ENCODE measurements at regions not wholly inside any gene's neighbourhood (a gene's known extent, or its start where the extent isn't known, plus 50 kb on each side); places are given as distances from the start of the nearest gene placed in this dataset.

DNA sequence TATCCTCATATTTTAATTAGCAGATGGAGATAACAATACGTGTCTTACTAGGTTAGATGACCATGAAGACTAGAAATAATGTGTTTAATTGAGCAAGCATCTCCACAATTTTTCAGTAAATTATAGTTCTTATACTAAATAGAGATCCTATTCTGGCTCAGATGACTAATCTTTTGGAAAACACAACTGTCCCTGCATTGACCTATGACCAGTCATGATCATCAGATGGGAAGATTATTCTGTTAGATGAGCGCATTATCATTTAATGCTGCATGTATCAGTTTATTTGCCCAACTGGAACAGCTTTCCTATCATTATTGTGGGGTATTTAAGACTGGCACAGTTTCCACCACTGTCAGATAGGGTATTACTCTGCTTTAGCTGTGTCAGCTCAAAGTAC is 185.5 kb downstream of the MOXD1 start:
- H3K27ac ChIP-seq (ENCODE audit: control insufficient read depth, insufficient read depth, low read length), result no peak overlapping the region
- no peak for DNase-seq (ENCODE audit: low read depth, low spot score)
- no peaks in the 10 kb centered on the region for H3K36me3 ChIP-seq (ENCODE audit: control insufficient read depth in 2 of 2, extremely low read depth in 1 of 2, insufficient read depth in 2 of 2, low read length in 2 of 2)
- no peaks in the 10 kb centered on the region for H3K27me3 ChIP-seq (ENCODE audit: control insufficient read depth, extremely low read depth, insufficient read depth, low read length)
- dilution Hi-C loops (cut with MboI; ENCODE audit: extremely low pct_ligation_motif_present, low sequenced_read_pairs), result no loop called here
- TF ChIP-seq EZH2 (IDR thresholded peaks at IDR 0.05; ENCODE audit: low read length), result no peak
- TF ChIP-seq, protein P1, sequence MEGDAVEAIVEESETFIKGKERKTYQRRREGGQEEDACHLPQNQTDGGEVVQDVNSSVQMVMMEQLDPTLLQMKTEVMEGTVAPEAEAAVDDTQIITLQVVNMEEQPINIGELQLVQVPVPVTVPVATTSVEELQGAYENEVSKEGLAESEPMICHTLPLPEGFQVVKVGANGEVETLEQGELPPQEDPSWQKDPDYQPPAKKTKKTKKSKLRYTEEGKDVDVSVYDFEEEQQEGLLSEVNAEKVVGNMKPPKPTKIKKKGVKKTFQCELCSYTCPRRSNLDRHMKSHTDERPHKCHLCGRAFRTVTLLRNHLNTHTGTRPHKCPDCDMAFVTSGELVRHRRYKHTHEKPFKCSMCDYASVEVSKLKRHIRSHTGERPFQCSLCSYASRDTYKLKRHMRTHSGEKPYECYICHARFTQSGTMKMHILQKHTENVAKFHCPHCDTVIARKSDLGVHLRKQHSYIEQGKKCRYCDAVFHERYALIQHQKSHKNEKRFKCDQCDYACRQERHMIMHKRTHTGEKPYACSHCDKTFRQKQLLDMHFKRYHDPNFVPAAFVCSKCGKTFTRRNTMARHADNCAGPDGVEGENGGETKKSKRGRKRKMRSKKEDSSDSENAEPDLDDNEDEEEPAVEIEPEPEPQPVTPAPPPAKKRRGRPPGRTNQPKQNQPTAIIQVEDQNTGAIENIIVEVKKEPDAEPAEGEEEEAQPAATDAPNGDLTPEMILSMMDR (optimal IDR thresholded peaks at IDR 0.05 in 1 of 3, IDR thresholded peaks at IDR 0.05 in 1 of 3, conservative IDR thresholded peaks at IDR 0.05 in 1 of 3; ENCODE audit: extremely low read depth in 1 of 3, insufficient read depth in 2 of 3, low read length in 3 of 3), result no peak
- H3K9ac ChIP-seq (ENCODE audit: control insufficient read depth, extremely low read depth, insufficient read depth, low read length), result no peak overlapping the region
- no peak overlapping the region for H3K4me2 ChIP-seq (ENCODE audit: control insufficient read depth, extremely low read depth, insufficient read depth, low read depth, low read length)
- no peaks in the 10 kb centered on the region for H3K4me1 ChIP-seq (ENCODE audit: control insufficient read depth, extremely low read depth, insufficient read depth, low read length)
- FAIRE-seq, result no peak
- H4K20me1 ChIP-seq (ENCODE audit: control insufficient read depth, extremely low read depth, insufficient read depth, low read length), result no peaks in the 10 kb centered on the region
- H3K9me1 ChIP-seq (ENCODE audit: control insufficient read depth, extremely low read depth, insufficient read depth, low read length), result no peaks in the 10 kb centered on the region
- no peak overlapping the region for H3K4me3 ChIP-seq (ENCODE audit: control insufficient read depth in 2 of 3, extremely low read depth in 1 of 3, insufficient read depth in 2 of 3, low read depth in 1 of 3, low read length in 3 of 3)
- H2AFZ ChIP-seq (ENCODE audit: control insufficient read depth, low read length), result no peak overlapping the region
- H3K9me3 ChIP-seq (ENCODE audit: control insufficient read depth, low read depth, low read length), result no peaks in the 10 kb centered on the region
- no peaks in the 10 kb centered on the region for H3K79me2 ChIP-seq (ENCODE audit: control insufficient read depth, insufficient read depth, low read length)

DNA sequence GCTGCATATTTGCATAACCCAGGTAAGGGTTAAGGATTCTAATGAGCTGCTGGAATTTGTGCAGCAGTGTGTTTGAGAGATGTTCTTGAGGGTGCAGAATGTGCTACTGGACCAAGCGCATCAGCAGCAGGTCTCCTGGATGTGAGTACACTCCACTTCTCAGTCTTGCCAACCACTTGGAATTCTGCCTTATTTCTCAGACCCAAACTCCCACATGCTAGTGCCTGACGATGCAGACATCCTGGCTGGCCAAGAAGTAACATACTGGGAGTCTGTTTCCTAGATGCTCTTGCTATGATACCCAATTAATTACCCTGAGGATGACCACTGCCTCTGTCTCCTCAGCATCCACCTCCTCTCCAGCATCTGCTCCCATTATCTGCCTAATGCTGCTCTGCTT is 186.6 kb downstream of the MOXD1 start:
- FAIRE-seq (no peak), DNase-seq (ENCODE audit: low read depth, low spot score) (no peak)
- H3K36me3 ChIP-seq (ENCODE audit: control insufficient read depth in 2 of 2, extremely low read depth in 1 of 2, insufficient read depth in 2 of 2, low read length in 2 of 2), result no peaks in the 10 kb centered on the region
- H3K4me1 ChIP-seq (ENCODE audit: control insufficient read depth, extremely low read depth, insufficient read depth, low read length), result peaks cover 2% of the 10 kb centered on the region
- H3K79me2 ChIP-seq (ENCODE audit: control insufficient read depth, insufficient read depth, low read length), result no peaks in the 10 kb centered on the region
- H3K4me2 ChIP-seq (ENCODE audit: control insufficient read depth, extremely low read depth, insufficient read depth, low read depth, low read length), result no peak overlapping the region
- H3K9me1 ChIP-seq (ENCODE audit: control insufficient read depth, extremely low read depth, insufficient read depth, low read length), result no peaks in the 10 kb centered on the region
- dilution Hi-C loops (cut with MboI; ENCODE audit: extremely low pct_ligation_motif_present, low sequenced_read_pairs), result no loop called here
- H2AFZ ChIP-seq (ENCODE audit: control insufficient read depth, low read length), result no peak overlapping the region
- no peaks in the 10 kb centered on the region for H3K27me3 ChIP-seq (ENCODE audit: control insufficient read depth, extremely low read depth, insufficient read depth, low read length)
- no peaks in the 10 kb centered on the region for H4K20me1 ChIP-seq (ENCODE audit: control insufficient read depth, extremely low read depth, insufficient read depth, low read length)
- H3K4me3 ChIP-seq (ENCODE audit: control insufficient read depth in 2 of 3, extremely low read depth in 1 of 3, insufficient read depth in 2 of 3, low read depth in 1 of 3, low read length in 3 of 3), result no peak overlapping the region
- H3K9ac ChIP-seq (ENCODE audit: control insufficient read depth, extremely low read depth, insufficient read depth, low read length), result no peak overlapping the region
- TF ChIP-seq, protein P1 (optimal IDR thresholded peaks at IDR 0.05 in 1 of 3, IDR thresholded peaks at IDR 0.05 in 1 of 3, conservative IDR thresholded peaks at IDR 0.05 in 1 of 3; ENCODE audit: extremely low read depth in 1 of 3, insufficient read depth in 2 of 3, low read length in 3 of 3), result no peak
- no peak for TF ChIP-seq EZH2 (IDR thresholded peaks at IDR 0.05; ENCODE audit: low read length)
- no peak overlapping the region for H3K27ac ChIP-seq (ENCODE audit: control insufficient read depth, insufficient read depth, low read length)
- H3K9me3 ChIP-seq (ENCODE audit: control insufficient read depth, low read depth, low read length), result no peaks in the 10 kb centered on the region

Measured in keratinocyte (primary cell).